WERI-Rb-1 (cell line): ENCODE measurements at regions not wholly inside any gene's neighbourhood (a gene's known extent, or its start where the extent isn't known, plus 50 kb on each side); places are given as distances from the start of the nearest gene placed in this dataset.

ENCODE experiments used
- DNase-seq: peaks from one replicate; pipeline ENCODE4 v3.0.0-alpha.2; 2020
- H3K27ac ChIP-seq: fragments of 250-450 bp; sonication (Bioruptor Pico); 2 replicates; pipeline ENCODE4 v1.5.1; 2020; ENCODE audit warnings: mild to moderate bottlenecking, moderate library complexity
- H3K27me3 ChIP-seq: fragments of 250-450 bp; sonication (Bioruptor Pico); 2 replicates; pipeline ENCODE4 v1.5.1; 2021; ENCODE audit warnings: mild to moderate bottlenecking, low read depth, moderate library complexity; ENCODE audit not compliant: insufficient read depth, severe bottlenecking
- H3K36me3 ChIP-seq: fragments of 250-450 bp; sonication (Bioruptor Pico); 2 replicates; pipeline ENCODE4 v1.5.1; 2020; ENCODE audit warnings: mild to moderate bottlenecking, moderate library complexity
- H3K4me3 ChIP-seq: 2 replicates; pipeline ENCODE4 v1.5.1; 2011; ENCODE audit warnings: low read depth, mild to moderate bottlenecking, control low read depth, low read length
- H3K9me3 ChIP-seq: fragments of 250-450 bp; sonication (Bioruptor Pico); 2 replicates; pipeline ENCODE4 v1.5.1; 2021; ENCODE audit warnings: mild to moderate bottlenecking, moderate library complexity; ENCODE audit not compliant: severe bottlenecking
- TF ChIP-seq, protein P1 (sequence below): IDR thresholded peaks from 2 replicates; pipeline ENCODE4 v1.5.1; 2011; ENCODE audit warnings: low read depth, mild to moderate bottlenecking, control low read depth, inconsistent platforms, low read length

DNA sequence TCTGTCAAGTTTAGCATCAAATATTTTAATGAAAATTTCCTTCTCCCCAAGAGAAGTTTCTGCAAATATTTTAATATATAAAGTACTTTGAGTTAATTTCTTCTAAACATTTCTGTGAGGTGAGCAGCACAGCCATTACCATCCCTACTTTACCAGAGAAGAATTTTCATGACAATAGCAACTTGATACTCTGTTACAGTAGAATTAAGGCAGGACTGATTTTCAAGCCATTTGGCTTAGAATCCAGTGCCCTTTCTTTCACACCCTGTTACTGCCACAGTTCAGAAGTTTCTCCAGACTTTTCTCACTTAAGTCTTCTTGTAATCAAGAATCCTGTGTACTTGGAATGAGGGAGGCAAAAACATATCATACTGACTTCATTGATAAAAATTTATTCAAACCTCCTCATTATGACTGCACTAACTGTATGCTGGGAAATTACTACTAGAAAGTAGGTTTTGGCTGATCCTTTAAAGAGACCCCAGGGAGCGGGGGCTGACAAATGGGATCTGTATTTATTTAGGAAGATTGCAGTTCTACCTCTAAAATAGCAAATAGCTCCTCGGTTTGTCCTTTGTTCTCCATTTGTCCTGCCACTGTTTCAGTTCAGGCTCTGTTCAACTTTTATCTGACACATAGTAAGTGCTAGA lies 557.0 kb upstream of the SGO1 start:
- TF ChIP-seq, protein P1, sequence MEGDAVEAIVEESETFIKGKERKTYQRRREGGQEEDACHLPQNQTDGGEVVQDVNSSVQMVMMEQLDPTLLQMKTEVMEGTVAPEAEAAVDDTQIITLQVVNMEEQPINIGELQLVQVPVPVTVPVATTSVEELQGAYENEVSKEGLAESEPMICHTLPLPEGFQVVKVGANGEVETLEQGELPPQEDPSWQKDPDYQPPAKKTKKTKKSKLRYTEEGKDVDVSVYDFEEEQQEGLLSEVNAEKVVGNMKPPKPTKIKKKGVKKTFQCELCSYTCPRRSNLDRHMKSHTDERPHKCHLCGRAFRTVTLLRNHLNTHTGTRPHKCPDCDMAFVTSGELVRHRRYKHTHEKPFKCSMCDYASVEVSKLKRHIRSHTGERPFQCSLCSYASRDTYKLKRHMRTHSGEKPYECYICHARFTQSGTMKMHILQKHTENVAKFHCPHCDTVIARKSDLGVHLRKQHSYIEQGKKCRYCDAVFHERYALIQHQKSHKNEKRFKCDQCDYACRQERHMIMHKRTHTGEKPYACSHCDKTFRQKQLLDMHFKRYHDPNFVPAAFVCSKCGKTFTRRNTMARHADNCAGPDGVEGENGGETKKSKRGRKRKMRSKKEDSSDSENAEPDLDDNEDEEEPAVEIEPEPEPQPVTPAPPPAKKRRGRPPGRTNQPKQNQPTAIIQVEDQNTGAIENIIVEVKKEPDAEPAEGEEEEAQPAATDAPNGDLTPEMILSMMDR: no peak
- Histone ChIP-seq H3K4me3 (no peak overlapping the region), H3K27ac (no peak overlapping the region), H3K9me3 (no peaks in the 10 kb centered on the region), H3K36me3 (no peaks in the 10 kb centered on the region), H3K27me3 (no peaks in the 10 kb centered on the region)
- DNase-seq: no peak

DNA sequence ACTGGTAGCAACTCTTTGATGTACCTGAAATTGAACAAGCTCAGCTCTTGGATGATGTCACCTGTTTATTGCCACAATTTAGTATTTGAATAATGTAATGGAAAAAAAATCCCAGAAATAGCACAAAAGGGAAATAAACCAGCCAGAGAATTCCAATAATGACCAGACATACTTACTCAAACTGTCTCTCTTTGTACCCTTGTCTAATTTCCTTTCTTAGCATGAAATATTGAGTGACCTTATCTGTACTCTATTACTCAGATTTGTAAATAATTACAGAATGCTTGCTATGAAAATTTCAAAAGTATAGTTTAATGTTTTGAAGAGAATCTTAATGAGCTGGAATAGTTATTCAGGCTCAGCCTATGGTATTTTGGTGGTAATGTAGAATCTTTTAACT lies 555.4 kb upstream of the SGO1 start:
- Histone ChIP-seq H3K27ac (no peak overlapping the region), H3K36me3 (no peaks in the 10 kb centered on the region), H3K4me3 (no peak overlapping the region), H3K27me3 (no peaks in the 10 kb centered on the region), H3K9me3 (no peaks in the 10 kb centered on the region)
- TF ChIP-seq, protein P1: no peak
- DNase-seq: no peak

DNA sequence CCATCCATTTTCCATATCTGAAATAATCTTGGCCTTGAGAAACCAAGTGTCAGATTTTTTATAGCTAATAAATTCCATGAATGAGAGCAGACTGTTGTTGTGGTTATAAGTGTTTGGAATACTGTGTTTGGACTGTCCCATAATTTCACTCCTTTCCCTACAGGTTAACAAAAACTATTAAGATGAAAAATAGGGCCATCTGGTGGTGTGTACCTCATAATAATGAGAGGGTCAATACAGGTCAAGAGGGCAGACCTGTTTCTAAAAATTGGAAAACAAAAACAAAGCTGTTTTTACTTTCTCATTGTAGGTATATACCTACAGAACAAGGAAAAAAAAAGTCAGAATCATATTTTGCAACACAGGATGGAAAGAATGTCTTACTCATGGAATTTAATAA lies 553.8 kb upstream of the SGO1 start:
- H3K27me3 ChIP-seq: no peaks in the 10 kb centered on the region
- no peak for DNase-seq
- no peak overlapping the region for H3K27ac ChIP-seq
- no peak overlapping the region for H3K4me3 ChIP-seq
- no peaks in the 10 kb centered on the region for H3K9me3 ChIP-seq
- no peaks in the 10 kb centered on the region for H3K36me3 ChIP-seq
- TF ChIP-seq, protein P1: no peak

DNA sequence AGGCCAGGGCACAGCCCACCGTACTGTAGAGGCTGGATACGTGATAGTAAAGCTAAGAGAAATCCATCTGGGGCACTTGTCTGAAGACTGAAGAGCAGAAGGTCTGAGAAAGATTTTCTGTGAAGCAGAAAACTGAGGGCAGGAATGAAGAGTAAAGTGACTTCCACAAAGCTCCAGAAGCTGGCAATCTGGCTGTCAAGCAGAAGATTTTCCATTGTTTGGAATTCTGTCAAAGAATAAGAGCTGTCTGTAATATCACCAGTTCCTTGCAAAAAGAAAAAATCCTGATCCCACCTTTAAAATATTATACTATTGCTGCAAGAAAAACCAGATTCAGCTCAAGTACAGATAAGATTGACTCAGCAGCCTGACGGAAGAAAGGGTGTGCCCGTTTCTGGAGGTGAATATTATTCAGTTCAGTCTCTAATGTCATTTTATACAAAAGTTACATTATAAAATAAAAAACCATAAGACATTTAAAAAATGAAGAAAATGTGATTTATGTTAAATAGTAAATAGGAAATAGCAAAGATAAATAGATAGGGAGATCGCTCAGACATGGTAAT lies 550.4 kb upstream of the SGO1 start:
- Histone ChIP-seq H3K36me3 (no peaks in the 10 kb centered on the region), H3K4me3 (no peak overlapping the region), H3K9me3 (no peaks in the 10 kb centered on the region), H3K27me3 (no peaks in the 10 kb centered on the region), H3K27ac (no peak overlapping the region)
- TF ChIP-seq, protein P1: no peak
- no peak for DNase-seq

DNA sequence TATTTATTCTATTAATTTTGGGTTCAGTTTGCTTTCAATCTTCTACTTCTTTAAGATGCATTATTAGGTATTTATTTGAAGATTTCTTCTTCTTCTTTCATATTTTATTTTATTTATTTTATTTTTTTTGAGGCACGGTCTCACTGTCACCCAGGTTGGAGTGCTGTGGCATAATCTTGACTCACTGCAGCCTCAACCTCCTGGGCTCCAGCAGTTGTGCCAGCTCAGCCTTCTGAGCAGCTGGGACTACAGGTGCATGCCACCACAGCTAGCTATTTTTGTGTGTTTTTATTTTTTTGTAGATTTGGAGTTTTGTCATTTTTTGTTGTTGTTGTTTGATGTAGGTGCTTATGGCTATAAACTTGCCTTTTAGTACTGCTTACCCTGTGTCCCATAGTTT lies 543.2 kb upstream of the SGO1 start:
- Histone ChIP-seq H3K4me3 (no peak overlapping the region), H3K27me3 (no peaks in the 10 kb centered on the region), H3K36me3 (no peaks in the 10 kb centered on the region), H3K27ac (no peak overlapping the region), H3K9me3 (no peaks in the 10 kb centered on the region)
- DNase-seq: no peak
- TF ChIP-seq, protein P1: no peak

DNA sequence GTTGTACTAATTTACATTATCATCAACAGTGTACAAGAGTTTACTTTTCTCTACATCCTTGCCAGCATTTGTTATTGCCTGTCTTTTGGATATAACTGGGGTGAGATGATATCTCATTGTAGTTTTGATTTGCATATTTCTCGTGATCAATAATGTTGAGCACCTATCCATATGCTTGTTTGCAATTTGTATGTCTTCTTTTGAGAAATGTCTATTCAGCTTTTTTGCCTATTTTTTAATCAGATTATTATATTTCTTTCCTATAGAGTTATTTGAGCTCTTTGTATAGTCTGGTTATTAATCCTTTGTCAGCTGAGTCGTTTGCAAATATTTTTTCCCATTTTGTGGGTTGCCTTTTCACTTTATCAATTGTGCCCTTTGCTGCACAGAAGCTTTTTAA lies 540.8 kb upstream of the SGO1 start:
- no peaks in the 10 kb centered on the region for H3K27me3 ChIP-seq
- TF ChIP-seq, protein P1: no peak
- H3K27ac ChIP-seq: no peak overlapping the region
- H3K36me3 ChIP-seq: no peaks in the 10 kb centered on the region
- H3K4me3 ChIP-seq: no peak overlapping the region
- no peak for DNase-seq
- H3K9me3 ChIP-seq: no peaks in the 10 kb centered on the region
